ENCODE measurements at regions not wholly inside any gene's neighbourhood (a gene's known extent, or its start where the extent isn't known, plus 50 kb on each side); places are given as distances from the start of the nearest gene placed in this dataset.

- no peak for TF ChIP-seq CTCF (IDR thresholded peaks at IDR 0.05; ENCODE audit: control extremely low read depth, extremely low read depth, low read depth, missing control alignments)
- DNase-seq (ENCODE audit: extremely low spot score), result no peak
- ChIA-PET POLR2A (no interaction called here), CTCF (interaction anchor here (1.0 kb wide), 1 partner anchor 9 kb away, joined by 3 read pairs; no protein-coding TSS in a partner anchor)
Observed at GRCh38 chr10:10092581-10092980, 925.1 kb upstream of the CELF2 start.

- ChIA-PET POLR2A (no interaction called here), CTCF (interaction anchor here (1.0 kb wide), 1 partner anchor 9 kb away, joined by 3 read pairs; no protein-coding TSS in a partner anchor)
- no peak for TF ChIP-seq CTCF (IDR thresholded peaks at IDR 0.05; ENCODE audit: control extremely low read depth, extremely low read depth, low read depth, missing control alignments)
- DNase-seq (ENCODE audit: extremely low spot score), result no peak
Observed at GRCh38 chr10:10093021-10093420, 924.7 kb upstream of the CELF2 start.

- POLR2A ChIA-PET, result no interaction called here
- TF ChIP-seq CTCF (IDR thresholded peaks at IDR 0.05; ENCODE audit: control extremely low read depth, extremely low read depth, low read depth, missing control alignments), result no peak
- CTCF ChIA-PET, result no interaction called here
- DNase-seq (ENCODE audit: extremely low spot score), result no peak
Observed at GRCh38 chr10:10094691-10095090, 923.0 kb upstream of the CELF2 start.

GRCh38 chr10:10096296-10096695 lies 921.4 kb upstream of the CELF2 start:
- ChIA-PET POLR2A (no interaction called here), CTCF (interaction anchor here (1.6 kb wide), 1 partner anchor 17 kb away, joined by 4 read pairs; no protein-coding TSS in a partner anchor)
- DNase-seq (ENCODE audit: extremely low spot score), result no peak
- TF ChIP-seq CTCF (IDR thresholded peaks at IDR 0.05; ENCODE audit: control extremely low read depth, extremely low read depth, low read depth, missing control alignments), result no peak

- ChIA-PET CTCF (interaction anchor here (1.6 kb wide), 1 partner anchor 17 kb away, joined by 4 read pairs; no protein-coding TSS in a partner anchor), POLR2A (no interaction called here)
- DNase-seq (ENCODE audit: extremely low spot score), result no peak
- no peak for TF ChIP-seq CTCF (IDR thresholded peaks at IDR 0.05; ENCODE audit: control extremely low read depth, extremely low read depth, low read depth, missing control alignments)
Observed at GRCh38 chr10:10096898-10097297, 920.8 kb upstream of the CELF2 start.

GRCh38 chr10:10101106-10101505 lies 916.6 kb upstream of the CELF2 start:
- ChIA-PET POLR2A (no interaction called here), CTCF (interaction anchor here (1.3 to 1.6 kb wide), 2 partner anchors 8 to 101 kb away, joined by 3 to 4 read pairs; no protein-coding TSS in a partner anchor)
- no peak for TF ChIP-seq CTCF (IDR thresholded peaks at IDR 0.05; ENCODE audit: control extremely low read depth, extremely low read depth, low read depth, missing control alignments)
- DNase-seq (ENCODE audit: extremely low spot score), result no peak
